Left ventricle myocardium inferior (tissue), 1 donor: ENCODE measurements at regions not wholly inside any gene's neighbourhood (a gene's known extent, or its start where the extent isn't known, plus 50 kb on each side); places are given as distances from the start of the nearest gene placed in this dataset.

Experiments
- DNase-seq: peaks from one replicate; pipeline ENCODE4 v3.0.0-alpha.2; 2020
- H3K27ac ChIP-seq: fragments of 200-600 bp; replicated peaks from 2 replicates; pipeline ENCODE4 v1.8.0; 2021
- H3K27me3 ChIP-seq: fragments of 200-600 bp; 2 replicates; pipeline ENCODE4 v1.8.0; 2021; ENCODE audit warnings: low read depth
- H3K36me3 ChIP-seq: fragments of 200-600 bp; 2 replicates; pipeline ENCODE4 v1.8.0; 2021
- H3K4me1 ChIP-seq: fragments of 200-600 bp; 2 replicates; pipeline ENCODE4 v1.8.0; 2021
- H3K4me3 ChIP-seq: fragments of 200-600 bp; 2 replicates; pipeline ENCODE4 v1.8.0; 2021; ENCODE audit warnings: mild to moderate bottlenecking, moderate library complexity
- H3K9me3 ChIP-seq: fragments of 200-600 bp; replicated peaks from 2 replicates; pipeline ENCODE4 v1.8.0; 2021
- intact Hi-C: fragments of 100-400 bp; cut with micrococcal nuclease; formaldehyde crosslinking; loops from one replicate; pipeline ENCODE4 v1.11.0; 2022
- TF ChIP-seq, protein P1 (sequence below): fragments of 200-600 bp; IDR thresholded peaks from 2 replicates; pipeline ENCODE4 v1.8.0; 2021; ENCODE audit warnings: antibody characterized with exemption, mild to moderate bottlenecking, borderline replicate concordance
- donor health status: DM: no; HTN: yes; CAD: no; lungs with severe emphysema.

DNA sequence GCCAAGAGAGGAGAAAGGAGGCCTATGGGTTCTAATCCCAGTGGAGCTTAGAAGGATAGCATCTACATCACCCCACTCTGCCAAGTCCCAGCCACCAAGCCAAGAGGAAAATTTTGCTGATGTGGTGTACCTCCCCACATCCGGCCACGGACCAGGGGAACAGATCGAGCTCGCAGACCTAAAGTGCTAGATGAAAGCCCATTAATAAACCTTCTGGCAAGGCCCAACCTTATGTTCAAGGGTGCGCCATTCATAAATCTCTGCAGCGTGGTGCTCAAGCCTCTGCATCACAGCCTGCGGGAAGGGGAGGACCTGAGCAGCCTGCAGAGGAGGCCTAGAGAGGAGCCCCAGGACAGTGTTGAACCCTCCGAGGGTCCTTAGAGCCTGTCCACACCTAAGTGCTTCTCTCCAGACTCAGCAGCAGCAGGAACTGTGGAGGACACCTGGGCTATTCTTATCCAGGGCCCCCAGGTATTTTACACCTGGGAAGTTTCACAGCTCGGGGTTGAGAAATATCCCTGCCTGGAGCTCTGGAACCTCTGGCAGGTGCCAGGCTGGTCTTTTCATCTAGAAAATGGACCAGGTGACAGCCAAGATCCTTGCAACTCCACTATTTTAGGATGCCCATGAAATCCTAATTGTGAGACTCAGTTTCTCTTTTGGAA is 68.0 kb downstream of the MRPL46 start:
- Histone ChIP-seq H3K4me3 (no peak overlapping the region), H3K36me3 (no peaks in the 10 kb centered on the region), H3K27ac (no peak overlapping the region), H3K27me3 (no peaks in the 10 kb centered on the region), H3K9me3 (peaks cover 10% of the 10 kb centered on the region), H3K4me1 (peaks cover 48% of the 10 kb centered on the region)
- intact Hi-C loops, result no loop called here
- no peak for DNase-seq
- TF ChIP-seq, protein P1, sequence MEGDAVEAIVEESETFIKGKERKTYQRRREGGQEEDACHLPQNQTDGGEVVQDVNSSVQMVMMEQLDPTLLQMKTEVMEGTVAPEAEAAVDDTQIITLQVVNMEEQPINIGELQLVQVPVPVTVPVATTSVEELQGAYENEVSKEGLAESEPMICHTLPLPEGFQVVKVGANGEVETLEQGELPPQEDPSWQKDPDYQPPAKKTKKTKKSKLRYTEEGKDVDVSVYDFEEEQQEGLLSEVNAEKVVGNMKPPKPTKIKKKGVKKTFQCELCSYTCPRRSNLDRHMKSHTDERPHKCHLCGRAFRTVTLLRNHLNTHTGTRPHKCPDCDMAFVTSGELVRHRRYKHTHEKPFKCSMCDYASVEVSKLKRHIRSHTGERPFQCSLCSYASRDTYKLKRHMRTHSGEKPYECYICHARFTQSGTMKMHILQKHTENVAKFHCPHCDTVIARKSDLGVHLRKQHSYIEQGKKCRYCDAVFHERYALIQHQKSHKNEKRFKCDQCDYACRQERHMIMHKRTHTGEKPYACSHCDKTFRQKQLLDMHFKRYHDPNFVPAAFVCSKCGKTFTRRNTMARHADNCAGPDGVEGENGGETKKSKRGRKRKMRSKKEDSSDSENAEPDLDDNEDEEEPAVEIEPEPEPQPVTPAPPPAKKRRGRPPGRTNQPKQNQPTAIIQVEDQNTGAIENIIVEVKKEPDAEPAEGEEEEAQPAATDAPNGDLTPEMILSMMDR, result no peak

DNA sequence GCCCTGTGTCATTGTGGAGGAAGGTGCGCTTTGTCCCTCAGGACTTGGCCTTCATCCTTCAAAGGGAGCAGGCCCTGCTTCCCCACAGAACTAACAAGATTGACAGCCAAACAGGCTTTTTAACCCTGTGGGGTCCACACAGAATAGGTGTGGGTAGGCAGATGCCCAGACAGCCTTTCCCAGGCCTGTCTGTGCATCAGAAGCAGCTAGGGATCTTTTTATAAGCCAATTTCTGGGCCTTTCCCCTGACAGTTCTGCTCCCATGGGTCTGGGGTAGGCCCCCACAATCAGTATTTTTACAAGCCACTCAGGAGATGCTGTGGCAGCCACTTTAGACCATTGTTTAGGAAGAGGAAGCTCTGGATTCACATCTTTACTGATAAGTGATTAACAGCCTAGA is 69.2 kb downstream of the MRPL46 start:
- peaks cover 10% of the 10 kb centered on the region for H3K9me3 ChIP-seq
- TF ChIP-seq, protein P1, result no peak
- peaks cover 46% of the 10 kb centered on the region for H3K4me1 ChIP-seq
- H3K27ac ChIP-seq, result no peak overlapping the region
- intact Hi-C loops, result no loop called here
- no peaks in the 10 kb centered on the region for H3K27me3 ChIP-seq
- DNase-seq, result no peak
- no peak overlapping the region for H3K4me3 ChIP-seq
- no peaks in the 10 kb centered on the region for H3K36me3 ChIP-seq

DNA sequence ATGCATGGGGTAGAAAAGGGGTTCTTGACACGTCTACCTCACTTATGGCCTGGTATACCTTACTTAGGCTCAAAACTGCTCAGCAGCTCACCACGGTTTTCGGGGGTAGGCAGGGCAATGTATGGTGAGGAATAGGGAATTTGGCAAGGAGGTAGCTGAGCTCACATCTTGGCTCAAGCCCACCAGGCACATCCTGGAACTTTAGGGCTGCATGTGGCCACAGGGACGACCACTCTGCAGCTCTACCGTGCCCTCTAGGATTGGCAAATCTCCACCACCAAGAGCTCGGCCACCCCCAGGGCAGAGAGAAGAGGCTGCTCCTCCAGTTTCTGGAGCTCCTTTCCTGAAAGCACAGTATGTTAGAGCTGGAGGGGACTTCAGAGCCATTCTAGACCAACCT is 69.7 kb downstream of the MRPL46 start:
- TF ChIP-seq, protein P1, result no peak
- intact Hi-C loops, result no loop called here

DNA sequence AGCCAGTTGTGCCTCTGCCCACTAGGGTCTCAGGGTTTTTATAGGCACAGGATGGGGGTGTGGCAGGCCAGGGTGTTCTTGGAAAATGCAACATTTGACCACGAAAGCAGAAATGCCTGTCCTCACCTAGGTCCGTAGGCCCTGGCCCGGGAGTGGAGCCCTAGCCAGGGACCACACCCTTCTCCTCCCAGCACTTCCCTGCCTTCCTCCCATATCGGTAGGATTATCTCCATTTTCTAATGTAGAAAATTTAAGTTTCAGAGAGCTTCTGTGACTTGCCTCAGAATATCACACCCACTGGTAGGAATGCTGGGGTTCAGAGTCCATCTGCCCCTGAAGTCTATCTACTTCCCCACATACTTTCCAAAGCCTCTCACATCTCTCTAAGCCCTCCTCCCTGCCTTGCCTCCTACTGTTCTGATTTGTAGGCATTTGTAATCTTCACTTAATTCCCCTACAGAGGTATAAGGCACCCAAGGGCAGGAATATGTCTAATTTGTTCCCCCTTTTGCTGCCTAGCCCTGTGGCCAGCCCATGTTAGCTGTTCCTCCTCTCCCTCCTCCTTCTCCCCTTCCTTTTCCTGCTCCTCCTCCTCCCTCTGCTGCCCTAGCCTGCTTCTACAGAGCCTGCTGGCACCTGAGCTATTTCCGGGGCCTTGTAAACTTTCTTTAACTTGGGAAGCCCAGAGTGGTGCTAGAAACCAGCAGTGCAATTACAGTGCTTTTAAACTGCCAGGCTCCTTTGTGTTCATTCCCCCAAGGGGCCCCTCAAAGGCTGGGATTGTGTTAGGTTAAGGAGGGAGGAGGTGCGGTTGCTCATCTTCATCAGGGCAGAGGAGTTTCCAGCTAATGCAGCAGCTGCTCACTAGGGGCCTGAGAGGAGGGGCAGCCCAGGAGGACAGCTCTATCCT is 71.1 kb downstream of the MRPL46 start:
- peaks cover 27% of the 10 kb centered on the region for H3K4me1 ChIP-seq
- TF ChIP-seq, protein P1, result no peak
- no peak for DNase-seq
- intact Hi-C loops, result no loop called here
- H3K27me3 ChIP-seq, result no peaks in the 10 kb centered on the region
- H3K9me3 ChIP-seq, result peaks cover 10% of the 10 kb centered on the region
- no peaks in the 10 kb centered on the region for H3K36me3 ChIP-seq
- no peak overlapping the region for H3K27ac ChIP-seq
- H3K4me3 ChIP-seq, result no peak overlapping the region

More for the DNA sequence above, 69.7 kb downstream of the MRPL46 start:
- no peak for DNase-seq
- H3K27ac ChIP-seq, result no peak overlapping the region
- peaks cover 41% of the 10 kb centered on the region for H3K4me1 ChIP-seq
- H3K4me3 ChIP-seq, result no peak overlapping the region
- H3K9me3 ChIP-seq, result peaks cover 10% of the 10 kb centered on the region
- H3K27me3 ChIP-seq, result no peaks in the 10 kb centered on the region
- no peaks in the 10 kb centered on the region for H3K36me3 ChIP-seq

DNA sequence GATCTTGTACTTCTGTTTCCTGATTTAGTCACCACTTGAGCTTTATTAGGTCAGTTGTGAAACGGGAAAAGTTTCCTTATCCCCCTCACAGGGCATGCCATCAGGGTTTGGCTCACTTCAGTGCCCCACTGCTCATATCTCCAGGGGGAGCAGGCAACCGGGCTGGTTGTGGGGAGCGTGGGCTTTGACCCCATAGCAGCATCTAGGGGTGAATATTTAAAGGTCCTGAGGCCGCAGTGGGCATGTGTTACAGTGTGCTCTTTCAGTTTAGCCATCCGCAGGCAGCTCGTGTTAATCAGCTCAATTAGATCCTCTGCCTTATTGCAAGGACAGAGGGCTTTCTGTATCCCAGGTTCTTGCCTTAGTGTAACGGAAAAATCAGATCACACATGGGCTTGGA is 71.9 kb downstream of the MRPL46 start:
- Histone ChIP-seq H3K27me3 (no peaks in the 10 kb centered on the region), H3K9me3 (peaks cover 10% of the 10 kb centered on the region)

More for the DNA sequence above, 71.9 kb downstream of the MRPL46 start:
- no peak for DNase-seq
- Histone ChIP-seq H3K36me3 (no peaks in the 10 kb centered on the region), H3K4me1 (peaks cover 21% of the 10 kb centered on the region), H3K27ac (peak overlapping the region; percentile 44), H3K4me3 (no peak overlapping the region)
- TF ChIP-seq, protein P1, result no peak
- intact Hi-C loops, result no loop called here
